Adrenal gland (tissue), 9 donors: ENCODE measurements at regions not wholly inside any gene's neighbourhood (a gene's known extent, or its start where the extent isn't known, plus 50 kb on each side); places are given as distances from the start of the nearest gene placed in this dataset.

Experiments
- DNase-seq, 7 donors: peaks; one replicate each; pipeline ENCODE4 v3.0.0-alpha.2; 2019 to 2020
- H3K27ac ChIP-seq, 5 donors: fragments of 200-600 bp; sonication (generic) in 4 of 5; 1 replicate in 3 of 5; 2 replicates in 2 of 5; pipeline versions ENCODE4 v1.5.1 to v1.8.0; 2016 to 2020; ENCODE audit warnings: mild to moderate bottlenecking in 1 of 5
- H3K27me3 ChIP-seq: fragments of 200-600 bp; 2 replicates; pipeline ENCODE4 v1.8.0; 2021
- H3K36me3 ChIP-seq, 2 donors: fragments of 200-600 bp; replicated peaks in 1 of 2; 1 replicate in 1 of 2; 2 replicates in 1 of 2; pipeline versions ENCODE4 v1.5.1 to v1.8.0; 2018 to 2022
- H3K4me1 ChIP-seq, 2 donors: fragments of 200-600 bp; replicated peaks in 1 of 2; 1 replicate in 1 of 2; 2 replicates in 1 of 2; pipeline versions ENCODE4 v1.5.1 to v1.8.0; 2018 to 2021
- H3K4me3 ChIP-seq, 4 donors: fragments of 200-600 bp; sonication (generic) in 3 of 4; one replicate each; pipeline ENCODE4 v1.5.1; 2016 to 2018
- H3K9me3 ChIP-seq, 3 donors: fragments of 200-600 bp; sonication (generic) in 1 of 3; replicated peaks in 1 of 3; 1 replicate in 2 of 3; 2 replicates in 1 of 3; pipeline versions ENCODE4 v1.5.1 to v1.8.0; 2016 to 2021
- CTCF ChIP-seq, 6 experiments: fragments of 450-650 bp in 4 of 6; fragments of 200-600 bp in 2 of 6; sonication (generic) in 1 of 6; IDR thresholded peaks; 1 replicate in 5 of 6; 2 replicates in 1 of 6; pipeline versions ENCODE4 v1.5.1 to v1.8.0; 2016 to 2021; ENCODE audit warnings: antibody characterized with exemption in 6 of 6, mild to moderate bottlenecking in 2 of 6, moderate library complexity in 1 of 6
- POLR2A ChIP-seq, 2 donors: fragments of 450-650 bp; IDR thresholded peaks; one replicate each; pipeline ENCODE4 v1.6.1; 2017; ENCODE audit warnings: antibody characterized with exemption in 2 of 2, mild to moderate bottlenecking in 2 of 2, moderate library complexity in 1 of 2
- WGBS, 4 donors: extraction: QIAGEN DNeasy Blood & Tissue Kit in 2 of 4; methylation state at CpG; one replicate each; pipeline versions ENCODE4 v1.1.5 to v1.1.7; 2013 to 2017; 5-methylcytosine and 5-hydroxymethylcytosine counted together
- intact Hi-C, 2 donors: fragments of 100-400 bp; cut with DNase I; formaldehyde crosslinking; loops; one replicate each; pipeline versions ENCODE4 v1.14.1 to v1.15.0; 2022 to 2023
- donor health status: healthy with polysubstance abuse.
- donor health status: Bipolar disorder and iron deficiency.
- donor health status: DM: yes; HTN: yes; CAD: no.
- donor health status: DM: no; HTN: no; CAD: no.
- donor health status: DM: no; HTN: no; CAD: no.

DNA sequence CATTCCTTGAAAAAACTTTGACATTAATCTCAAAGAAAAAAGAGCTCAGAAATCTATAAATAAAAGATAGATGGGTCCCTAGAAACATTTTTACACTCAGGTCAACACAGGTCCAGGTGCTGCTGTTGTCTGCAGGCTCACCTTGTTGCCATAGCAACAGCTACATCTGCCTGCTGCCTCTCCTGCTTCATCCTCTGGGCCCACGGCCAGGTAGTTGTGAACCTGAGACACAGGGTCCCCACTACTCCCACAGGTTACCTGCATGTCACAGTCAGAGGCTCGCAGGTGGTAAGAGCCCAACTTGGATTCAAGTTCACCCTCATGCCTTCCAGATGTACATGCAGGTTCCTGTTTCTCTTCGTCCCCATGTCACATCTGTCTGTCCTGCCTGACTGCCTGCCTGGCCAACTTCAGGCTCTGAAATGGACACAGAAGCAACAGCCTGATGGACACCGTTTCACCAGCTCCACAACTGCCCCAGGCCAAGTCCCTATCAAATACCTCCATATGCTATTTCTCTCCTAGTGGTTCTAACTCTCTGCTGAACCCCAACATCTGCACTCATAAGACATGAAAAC is 88.3 kb upstream of the SALL3 start:
- no peak for DNase-seq
- H3K36me3 ChIP-seq = no peaks in the 10 kb centered on the region
- WGBS, 4 donors = 53 to 72% (median 57%) methylated on average over 3 to 4 of the region's 4 CpGs
- intact Hi-C loops = no loop called here
- H3K4me1 ChIP-seq = no peaks in the 10 kb centered on the region
- H3K9me3 ChIP-seq = peaks cover 0 to 10% (median 9%) of the 10 kb centered on the region in 3 donors
- H3K4me3 ChIP-seq = no peak overlapping the region
- H3K27me3 ChIP-seq = no peaks in the 10 kb centered on the region
- TF ChIP-seq CTCF (IDR thresholded peaks at IDR 0.05) (no peak), POLR2A (IDR thresholded peaks at IDR 0.05) (no peak)
- H3K27ac ChIP-seq = no peak overlapping the region

DNA sequence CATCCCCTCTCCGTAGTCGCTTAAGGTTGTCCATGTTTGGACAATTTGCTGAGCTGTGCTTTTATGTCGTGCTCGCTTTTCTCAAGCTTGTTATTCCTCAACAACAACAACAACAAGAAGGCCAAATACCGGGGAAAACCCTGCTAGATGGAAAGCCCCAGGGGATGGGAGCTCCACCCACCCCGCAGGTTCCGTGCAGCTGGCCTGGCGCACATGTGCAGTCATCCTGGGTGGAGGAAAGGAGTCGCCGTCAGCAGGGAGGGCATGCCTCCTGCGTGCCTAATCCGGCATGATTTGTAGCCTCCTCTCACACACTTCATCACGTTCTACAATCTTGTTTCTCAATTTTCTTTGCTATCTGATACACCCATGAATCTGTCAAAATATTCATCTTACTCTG is 87.4 kb upstream of the SALL3 start:
- DNase-seq = no peak
- no peak for TF ChIP-seq POLR2A (IDR thresholded peaks at IDR 0.05)
- no peak for TF ChIP-seq CTCF (IDR thresholded peaks at IDR 0.05)
- WGBS, 4 donors = 79 to 84% (median 83%) methylated on average over 13 of the region's 13 CpGs
- intact Hi-C loops = no loop called here
- H3K27me3 ChIP-seq = no peaks in the 10 kb centered on the region
- H3K4me1 ChIP-seq = no peaks in the 10 kb centered on the region
- no peak overlapping the region for H3K4me3 ChIP-seq
- H3K36me3 ChIP-seq = no peaks in the 10 kb centered on the region
- H3K9me3 ChIP-seq = peaks cover 0 to 10% (median 9%) of the 10 kb centered on the region in 3 donors
- H3K27ac ChIP-seq = no peak overlapping the region

DNA sequence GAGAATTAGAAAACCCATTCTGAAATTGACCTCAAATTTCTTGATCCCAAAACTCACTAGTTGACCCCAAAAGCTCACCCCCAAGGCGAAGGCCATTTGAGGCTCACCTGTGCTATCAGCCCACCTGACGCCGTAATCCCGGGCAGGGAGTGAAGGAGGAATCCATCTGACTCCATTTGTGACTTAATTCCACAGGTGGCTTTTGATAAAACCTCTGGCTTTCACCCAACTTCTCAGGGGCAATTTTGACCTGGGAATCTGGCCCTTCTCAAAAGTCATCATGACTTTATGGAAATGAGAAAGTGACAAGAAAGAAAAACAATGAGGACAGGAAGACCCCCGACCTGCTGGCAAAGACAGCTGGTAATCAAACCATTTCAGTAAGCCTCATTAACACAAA is 86.9 kb upstream of the SALL3 start:
- no peak for DNase-seq
- intact Hi-C loops = no loop called here
- H3K4me3 ChIP-seq = no peak overlapping the region
- WGBS, 4 donors = 78 to 83% (median 79%) methylated on average over 4 to 5 of the region's 5 CpGs
- peaks cover 0 to 10% (median 9%) of the 10 kb centered on the region in 3 donors for H3K9me3 ChIP-seq
- TF ChIP-seq POLR2A (IDR thresholded peaks at IDR 0.05) = no peak
- no peak for TF ChIP-seq CTCF (IDR thresholded peaks at IDR 0.05)
- H3K4me1 ChIP-seq = no peaks in the 10 kb centered on the region
- H3K36me3 ChIP-seq = no peaks in the 10 kb centered on the region
- no peak overlapping the region for H3K27ac ChIP-seq
- no peaks in the 10 kb centered on the region for H3K27me3 ChIP-seq

GRCh38 chr18:78893281-78894032 is 86.2 kb upstream of the SALL3 start:
- WGBS, 4 donors = 80 to 89% (median 85%) methylated on average over 27 of the region's 27 CpGs
- Histone ChIP-seq H3K27me3 (no peaks in the 10 kb centered on the region), H3K9me3 (peaks cover 0 to 10% (median 7%) of the 10 kb centered on the region in 3 donors), H3K4me1 (no peaks in the 10 kb centered on the region), H3K4me3 (no peak overlapping the region), H3K27ac (no peak overlapping the region), H3K36me3 (no peaks in the 10 kb centered on the region)
- no peak for DNase-seq
- TF ChIP-seq CTCF (IDR thresholded peaks at IDR 0.05) (no peak), POLR2A (IDR thresholded peaks at IDR 0.05) (no peak)
- intact Hi-C loops = no loop called here
